MM.1S (cell line): ENCODE measurements at regions not wholly inside any gene's neighbourhood (a gene's known extent, or its start where the extent isn't known, plus 50 kb on each side); places are given as distances from the start of the nearest gene placed in this dataset.

Source experiments
- DNase-seq: peaks from one replicate; pipeline ENCODE4 v3.0.0-alpha.2; 2015
- H2AFZ ChIP-seq: fragments of 300-600 bp; sonication (generic); 2 replicates; pipeline ENCODE4 v1.6.0; 2016; ENCODE audit warnings: antibody characterized with exemption, low read length
- H3F3A ChIP-seq: fragments of 300-600 bp; sonication (generic); 2 replicates; pipeline ENCODE4 v1.6.1; 2016; ENCODE audit warnings: mild to moderate bottlenecking, antibody characterized with exemption, low read length, moderate library complexity, mixed read lengths; ENCODE audit not compliant: insufficient read depth
- H3K27ac ChIP-seq: fragments of 300-600 bp; sonication (generic); 2 replicates; pipeline ENCODE4 v1.5.1; 2016; ENCODE audit warnings: mild to moderate bottlenecking, low read length
- H3K27me3 ChIP-seq: fragments of 300-600 bp; sonication (generic); replicated peaks from 2 replicates; pipeline ENCODE4 v1.6.0; 2016; ENCODE audit warnings: low read length; ENCODE audit not compliant: insufficient read depth
- H3K36me3 ChIP-seq: fragments of 300-600 bp; sonication (generic); replicated peaks from 2 replicates; pipeline ENCODE4 v1.6.1; 2016; ENCODE audit warnings: mild to moderate bottlenecking, low read length, mixed read lengths; ENCODE audit not compliant: insufficient read depth
- H3K4me1 ChIP-seq: fragments of 300-600 bp; sonication (generic); 2 replicates; pipeline ENCODE4 v1.6.1; 2016; ENCODE audit warnings: low read length, mixed read lengths
- H3K4me2 ChIP-seq: fragments of 300-600 bp; sonication (generic); 2 replicates; pipeline ENCODE4 v1.6.0; 2016; ENCODE audit warnings: low read depth, low read length
- H3K4me3 ChIP-seq: fragments of 300-600 bp; sonication (generic); 2 replicates; pipeline ENCODE4 v1.5.1; 2016; ENCODE audit warnings: low read length, mixed read lengths
- H3K79me2 ChIP-seq: fragments of 300-600 bp; sonication (generic); 2 replicates; pipeline ENCODE4 v1.6.1; 2016; ENCODE audit warnings: mixed run types, low read length, mixed read lengths
- H3K9ac ChIP-seq: fragments of 300-600 bp; sonication (generic); 2 replicates; pipeline ENCODE4 v1.6.1; 2016; ENCODE audit warnings: low read length, mixed read lengths
- H3K9me2 ChIP-seq: fragments of 300-600 bp; sonication (generic); replicated peaks from 2 replicates; pipeline ENCODE4 v1.6.1; 2016; ENCODE audit warnings: mild to moderate bottlenecking, low read length, mixed read lengths; ENCODE audit not compliant: insufficient read depth
- H3K9me3 ChIP-seq: fragments of 300-600 bp; sonication (generic); replicated peaks from 2 replicates; pipeline ENCODE4 v1.6.1; 2016; ENCODE audit warnings: mild to moderate bottlenecking, low read length, mixed read lengths; ENCODE audit not compliant: insufficient read depth
- H4K20me1 ChIP-seq: fragments of 300-600 bp; sonication (generic); 2 replicates; pipeline ENCODE4 v1.6.1; 2016; ENCODE audit warnings: mild to moderate bottlenecking, low read length, moderate library complexity, mixed read lengths; ENCODE audit not compliant: insufficient read depth
- EZH2 ChIP-seq: fragments of 300-600 bp; sonication (generic); optimal IDR thresholded peaks from 2 replicates; pipeline ENCODE3; 2017; ENCODE audit warnings: low read depth, mild to moderate bottlenecking, antibody characterized with exemption, low read length, mixed read lengths
- EZH2phosphoT487 ChIP-seq: fragments of 300-600 bp; sonication (generic); IDR thresholded peaks from 2 replicates; pipeline ENCODE4 v1.6.1; 2018; ENCODE audit warnings: antibody characterized with exemption, low read length
- TF ChIP-seq, protein P1 (sequence below): fragments of 300-600 bp; sonication (generic); IDR thresholded peaks from 2 replicates; pipeline ENCODE4 v1.5.1; 2016; ENCODE audit warnings: antibody characterized with exemption, low read length, mixed read lengths

DNA sequence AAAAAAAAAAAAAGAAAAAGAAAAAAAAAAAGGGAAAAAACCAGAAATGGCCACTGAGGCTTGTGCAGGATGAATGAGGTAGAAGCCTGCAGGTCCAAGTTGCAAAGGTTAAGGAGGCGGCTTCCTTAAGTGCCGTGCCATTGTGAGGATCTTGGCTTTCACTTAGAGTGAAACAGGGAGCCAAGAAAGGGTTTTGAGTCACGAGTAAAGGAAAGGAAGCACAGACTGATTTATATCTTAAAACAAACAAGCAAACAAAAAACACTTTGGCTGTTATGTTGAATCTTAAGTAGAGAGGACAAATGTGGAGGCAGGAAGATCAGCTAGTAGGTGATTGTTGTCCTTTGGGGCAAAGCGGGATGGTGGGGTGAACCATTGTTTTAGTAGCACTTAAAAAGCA lies 749.7 kb upstream of the SOX11 start:
- H3K9me2 ChIP-seq, result no peaks in the 10 kb centered on the region
- H4K20me1 ChIP-seq, result no peaks in the 10 kb centered on the region
- TF ChIP-seq EZH2 (no peak), EZH2phosphoT487 (no peak)
- TF ChIP-seq, protein P1, sequence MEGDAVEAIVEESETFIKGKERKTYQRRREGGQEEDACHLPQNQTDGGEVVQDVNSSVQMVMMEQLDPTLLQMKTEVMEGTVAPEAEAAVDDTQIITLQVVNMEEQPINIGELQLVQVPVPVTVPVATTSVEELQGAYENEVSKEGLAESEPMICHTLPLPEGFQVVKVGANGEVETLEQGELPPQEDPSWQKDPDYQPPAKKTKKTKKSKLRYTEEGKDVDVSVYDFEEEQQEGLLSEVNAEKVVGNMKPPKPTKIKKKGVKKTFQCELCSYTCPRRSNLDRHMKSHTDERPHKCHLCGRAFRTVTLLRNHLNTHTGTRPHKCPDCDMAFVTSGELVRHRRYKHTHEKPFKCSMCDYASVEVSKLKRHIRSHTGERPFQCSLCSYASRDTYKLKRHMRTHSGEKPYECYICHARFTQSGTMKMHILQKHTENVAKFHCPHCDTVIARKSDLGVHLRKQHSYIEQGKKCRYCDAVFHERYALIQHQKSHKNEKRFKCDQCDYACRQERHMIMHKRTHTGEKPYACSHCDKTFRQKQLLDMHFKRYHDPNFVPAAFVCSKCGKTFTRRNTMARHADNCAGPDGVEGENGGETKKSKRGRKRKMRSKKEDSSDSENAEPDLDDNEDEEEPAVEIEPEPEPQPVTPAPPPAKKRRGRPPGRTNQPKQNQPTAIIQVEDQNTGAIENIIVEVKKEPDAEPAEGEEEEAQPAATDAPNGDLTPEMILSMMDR, result no peak
- no peaks in the 10 kb centered on the region for H3K27me3 ChIP-seq
- H3F3A ChIP-seq, result no peaks in the 10 kb centered on the region
- H3K79me2 ChIP-seq, result no peaks in the 10 kb centered on the region
- no peak overlapping the region for H3K9ac ChIP-seq
- no peaks in the 10 kb centered on the region for H3K36me3 ChIP-seq
- no peak overlapping the region for H2AFZ ChIP-seq
- no peak overlapping the region for H3K27ac ChIP-seq
- H3K4me3 ChIP-seq, result no peak overlapping the region
- H3K9me3 ChIP-seq, result no peaks in the 10 kb centered on the region
- DNase-seq, result no peak
- no peak overlapping the region for H3K4me2 ChIP-seq
- H3K4me1 ChIP-seq, result no peaks in the 10 kb centered on the region

DNA sequence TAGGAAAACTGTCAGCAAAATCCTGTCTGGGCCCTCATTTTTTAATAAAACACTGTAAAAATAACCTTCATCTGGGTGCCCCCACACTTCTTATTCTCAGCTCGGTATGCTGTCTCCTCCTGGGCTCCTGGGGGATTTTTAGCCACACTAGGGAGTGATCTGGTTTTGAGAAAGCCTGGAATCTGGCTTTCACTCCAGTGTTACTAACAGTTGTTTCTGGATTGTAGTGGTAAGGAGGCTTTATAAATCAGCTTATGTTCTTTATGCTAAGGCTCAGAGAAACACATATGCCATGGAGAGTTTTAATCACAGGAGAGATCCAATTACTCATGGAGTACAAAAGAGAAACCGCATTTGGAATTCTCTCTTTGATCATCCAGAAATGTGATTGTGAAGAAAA lies 744.3 kb upstream of the SOX11 start:
- DNase-seq, result no peak
- TF ChIP-seq EZH2, result no peak
- H4K20me1 ChIP-seq, result no peaks in the 10 kb centered on the region
- H3K27me3 ChIP-seq, result no peaks in the 10 kb centered on the region
- H3K9me3 ChIP-seq, result no peaks in the 10 kb centered on the region
- H3K4me3 ChIP-seq, result no peak overlapping the region
- H3K9me2 ChIP-seq, result no peaks in the 10 kb centered on the region
- H3K4me2 ChIP-seq, result no peak overlapping the region
- H3K9ac ChIP-seq, result no peak overlapping the region
- H3F3A ChIP-seq, result no peaks in the 10 kb centered on the region
- H3K4me1 ChIP-seq, result no peaks in the 10 kb centered on the region
- H3K79me2 ChIP-seq, result no peaks in the 10 kb centered on the region
- no peak overlapping the region for H2AFZ ChIP-seq
- H3K27ac ChIP-seq, result no peak overlapping the region
- no peaks in the 10 kb centered on the region for H3K36me3 ChIP-seq

DNA sequence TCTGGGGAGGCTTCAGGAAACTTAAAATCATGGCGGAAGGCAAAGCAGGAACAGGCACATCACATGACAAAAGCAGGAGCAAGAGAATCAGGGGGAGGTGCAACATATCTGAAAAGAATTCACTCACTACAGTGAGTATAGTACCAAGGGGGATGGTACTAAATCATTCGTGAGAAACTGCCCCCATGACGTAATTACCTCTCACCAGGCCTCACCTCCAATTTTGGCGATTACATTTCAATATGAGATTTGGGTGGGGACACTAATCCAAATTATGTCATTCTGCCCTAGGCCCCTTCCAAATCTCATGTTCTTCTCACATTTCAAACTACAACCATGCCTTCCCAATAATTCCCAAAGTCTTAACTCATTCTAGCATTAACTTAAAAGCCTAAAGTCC lies 740.8 kb upstream of the SOX11 start:
- H3K4me1 ChIP-seq, result no peaks in the 10 kb centered on the region
- no peaks in the 10 kb centered on the region for H3K9me3 ChIP-seq
- no peak overlapping the region for H3K4me3 ChIP-seq
- no peak for TF ChIP-seq EZH2phosphoT487
- no peak for TF ChIP-seq EZH2
- TF ChIP-seq, protein P1, result no peak
- H3F3A ChIP-seq, result no peaks in the 10 kb centered on the region
- H3K9ac ChIP-seq, result no peak overlapping the region
- no peak overlapping the region for H2AFZ ChIP-seq
- H3K27me3 ChIP-seq, result no peaks in the 10 kb centered on the region
- H3K9me2 ChIP-seq, result no peaks in the 10 kb centered on the region
- no peaks in the 10 kb centered on the region for H3K79me2 ChIP-seq
- no peaks in the 10 kb centered on the region for H3K36me3 ChIP-seq
- DNase-seq, result no peak
- H4K20me1 ChIP-seq, result no peaks in the 10 kb centered on the region
- no peak overlapping the region for H3K4me2 ChIP-seq
- no peak overlapping the region for H3K27ac ChIP-seq

DNA sequence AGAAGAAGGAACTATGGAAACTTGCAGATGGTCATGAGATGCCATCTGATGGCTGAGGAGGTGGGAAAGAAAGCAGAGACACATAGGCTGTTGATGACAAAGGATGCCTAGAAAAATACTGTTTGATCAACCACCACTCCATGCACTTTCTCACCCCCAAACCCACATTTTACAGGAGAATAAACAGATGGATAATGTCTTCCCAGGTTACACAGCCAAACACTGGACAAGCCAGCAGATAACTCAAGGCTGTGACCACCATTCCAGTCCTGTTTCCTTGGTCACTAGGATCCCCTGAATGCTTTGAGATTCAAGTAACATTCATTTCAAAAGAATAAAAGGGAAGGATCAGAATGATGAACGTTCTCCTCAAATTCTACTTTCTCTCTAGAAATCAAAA lies 733.0 kb upstream of the SOX11 start:
- no peak overlapping the region for H2AFZ ChIP-seq
- H3K27me3 ChIP-seq, result no peaks in the 10 kb centered on the region
- H3F3A ChIP-seq, result no peaks in the 10 kb centered on the region
- no peak overlapping the region for H3K4me3 ChIP-seq
- no peak overlapping the region for H3K4me2 ChIP-seq
- no peaks in the 10 kb centered on the region for H3K79me2 ChIP-seq
- no peaks in the 10 kb centered on the region for H3K36me3 ChIP-seq
- TF ChIP-seq, protein P1, result no peak
- TF ChIP-seq EZH2phosphoT487 (no peak), EZH2 (no peak)
- no peaks in the 10 kb centered on the region for H3K4me1 ChIP-seq
- no peak overlapping the region for H3K9ac ChIP-seq
- H3K9me3 ChIP-seq, result no peaks in the 10 kb centered on the region
- no peak for DNase-seq
- H3K27ac ChIP-seq, result no peak overlapping the region
- no peaks in the 10 kb centered on the region for H3K9me2 ChIP-seq
- no peaks in the 10 kb centered on the region for H4K20me1 ChIP-seq
